GM18951 (cell line): ENCODE measurements at regions not wholly inside any gene's neighbourhood (a gene's known extent, or its start where the extent isn't known, plus 50 kb on each side); places are given as distances from the start of the nearest gene placed in this dataset.

ENCODE experiments used
- POLR2A ChIP-seq: IDR thresholded peaks from 4 replicates; pipeline ENCODE4 v1.6.1; 2011; ENCODE audit warnings: mild to moderate bottlenecking; ENCODE audit not compliant: insufficient read length, insufficient read depth; ENCODE audit errors: extremely low read depth
- in situ Hi-C: fragments of 300-500 bp; cut with MboI; formaldehyde crosslinking; loops from one replicate; pipeline ENCODE4 v1.12.0; 2022; ENCODE audit warnings: low sequenced_read_pairs, mixed read lengths, inconsistent platforms; ENCODE audit not compliant: unreplicated experiment

DNA sequence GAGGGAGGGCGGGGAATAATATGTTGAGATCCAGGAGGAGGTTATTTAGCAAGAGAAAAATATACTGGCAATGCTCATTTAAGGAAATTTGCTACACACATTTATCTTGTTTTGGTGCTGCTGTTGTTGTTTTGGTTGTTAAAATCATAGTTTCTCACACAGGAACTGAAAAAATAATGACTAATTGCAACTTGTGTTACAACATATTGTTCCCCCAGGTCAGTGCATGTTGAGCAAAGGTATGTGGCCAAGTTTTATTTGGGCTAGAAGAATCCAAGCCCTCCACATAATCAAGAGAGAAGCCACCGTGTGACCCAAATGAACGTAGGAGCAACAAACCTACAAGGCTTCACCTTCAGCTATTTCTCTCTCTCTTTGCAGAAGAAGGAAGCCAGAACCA, 220.3 kb upstream of the DAPK1 start:
- TF ChIP-seq POLR2A = no peak
- in situ Hi-C loops = no loop called here

DNA sequence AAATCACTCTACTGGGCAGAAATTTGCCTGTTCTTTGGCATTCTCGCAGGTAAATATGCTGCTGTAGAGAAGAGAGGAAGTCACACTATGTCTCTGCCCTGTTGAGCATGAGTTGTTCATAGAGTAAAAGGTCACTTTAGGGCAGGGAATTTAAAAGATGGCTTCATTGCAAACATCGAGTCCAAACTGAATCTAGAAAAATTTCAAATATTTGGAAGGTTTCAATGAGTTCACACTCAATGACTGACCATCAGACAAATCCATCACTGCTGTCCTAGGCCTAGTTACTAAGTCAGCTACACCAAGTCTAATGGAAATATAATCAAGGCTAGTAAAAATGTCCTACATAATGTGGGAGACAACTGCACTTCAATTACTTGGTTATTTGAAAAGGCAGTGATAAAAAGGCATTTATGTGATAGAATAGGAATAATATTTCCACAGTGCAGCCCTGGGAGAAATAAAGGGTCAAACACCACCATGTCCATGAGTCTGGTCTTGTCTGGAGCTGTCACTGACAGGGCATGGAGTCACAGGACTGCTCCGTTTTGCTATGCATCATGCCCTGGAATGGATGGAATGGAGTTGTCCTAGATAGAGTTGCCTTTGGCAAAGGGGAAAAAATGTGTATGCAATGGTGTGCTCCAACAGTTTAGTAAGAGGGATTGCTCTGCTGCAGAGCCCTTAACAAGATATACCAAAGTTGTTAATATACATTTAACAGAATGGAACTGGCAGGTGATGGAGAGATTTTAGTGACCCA, 218.5 kb upstream of the DAPK1 start:
- TF ChIP-seq POLR2A = no peak
- in situ Hi-C loops = no loop called here

DNA sequence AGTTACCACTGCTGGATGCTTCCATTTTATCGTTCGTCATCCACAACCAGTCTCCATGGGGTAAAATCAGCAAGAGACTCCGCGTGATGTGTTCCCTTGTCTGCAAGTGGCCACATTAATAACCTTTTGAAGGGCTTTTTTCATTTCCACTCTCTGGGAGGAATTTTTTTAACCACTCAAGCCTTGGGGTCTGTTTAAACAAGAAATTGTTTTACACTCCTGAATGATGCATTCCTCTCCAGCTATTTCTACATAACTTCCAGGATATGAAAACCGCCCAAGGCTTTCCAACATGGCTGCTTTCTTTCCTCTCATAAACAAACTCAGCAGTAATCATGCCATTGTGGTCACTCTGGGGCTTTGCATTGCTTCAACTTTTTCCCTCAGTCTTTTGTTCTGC, 217.2 kb upstream of the DAPK1 start:
- in situ Hi-C loops = no loop called here
- no peak for TF ChIP-seq POLR2A

DNA sequence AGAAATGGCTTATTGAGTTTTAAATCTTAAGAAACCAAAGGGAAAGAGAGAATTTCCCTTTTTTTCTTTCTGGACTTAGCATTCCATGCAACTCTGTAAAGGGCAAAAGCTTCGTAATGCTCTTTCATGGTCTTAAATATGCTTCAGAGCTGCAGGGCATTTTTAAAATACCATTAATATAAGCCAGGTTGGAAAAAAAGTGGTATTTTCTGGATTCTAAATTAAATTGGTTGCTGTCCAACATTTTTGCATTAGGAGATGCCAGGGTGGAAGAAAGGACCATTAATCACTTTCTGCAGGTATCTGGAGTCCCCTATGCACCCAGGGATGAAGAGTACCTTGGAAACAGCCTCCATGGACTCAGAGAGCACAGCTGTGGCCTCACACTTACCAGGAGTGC, 215.1 kb upstream of the DAPK1 start:
- in situ Hi-C loops = no loop called here
- TF ChIP-seq POLR2A = no peak

DNA sequence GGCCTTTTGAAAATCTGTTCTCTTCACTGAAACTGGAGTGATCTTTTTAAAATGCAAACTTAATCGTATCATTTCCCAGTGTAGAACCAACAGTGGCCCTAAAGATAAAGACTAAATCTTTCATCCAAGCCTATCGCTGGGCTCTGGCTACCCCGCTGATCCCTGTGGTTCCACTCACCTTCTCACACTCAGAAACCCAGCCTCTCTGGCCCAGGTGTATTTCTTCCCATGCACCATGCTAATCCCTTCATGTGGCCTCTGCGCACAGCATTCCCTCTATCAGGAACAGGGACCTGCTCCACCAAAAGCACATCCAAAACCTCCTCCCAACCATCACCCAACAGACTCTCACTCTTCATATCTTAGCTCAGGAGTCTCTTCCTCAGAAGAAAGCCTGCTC, 214.1 kb upstream of the DAPK1 start:
- no peak for TF ChIP-seq POLR2A
- in situ Hi-C loops = no loop called here

DNA sequence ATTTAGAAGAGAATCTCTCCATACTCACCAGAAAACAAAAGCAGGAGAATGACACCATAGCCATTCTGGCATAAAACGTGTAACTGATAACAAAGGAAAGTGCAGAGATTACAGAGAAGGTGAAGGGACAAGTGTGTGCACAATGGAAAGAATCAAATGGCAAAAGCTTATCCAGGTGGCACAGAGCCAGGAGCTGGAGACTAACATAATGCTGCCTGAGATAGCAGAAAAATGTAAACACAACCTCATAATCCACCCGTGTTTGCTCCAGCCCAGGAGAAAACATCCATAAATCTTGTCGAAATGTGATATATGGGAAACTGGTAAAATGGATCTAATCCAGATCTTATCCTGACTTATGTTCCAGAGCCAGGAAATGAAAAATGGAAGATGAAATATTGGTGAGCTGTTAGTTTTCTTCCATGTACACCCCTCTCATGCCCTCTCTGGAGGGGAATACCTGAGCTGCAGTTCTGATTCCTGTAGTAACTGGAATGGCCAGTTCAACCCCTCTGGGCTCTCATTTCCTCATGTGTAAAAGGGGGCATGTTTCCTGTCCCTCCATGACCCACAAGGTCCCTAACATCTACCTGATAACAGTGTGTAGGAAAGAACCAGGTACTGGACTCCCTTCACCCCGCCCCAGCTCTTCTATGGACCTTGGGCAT, 212.3 kb upstream of the DAPK1 start:
- in situ Hi-C loops = no loop called here
- no peak for TF ChIP-seq POLR2A

DNA sequence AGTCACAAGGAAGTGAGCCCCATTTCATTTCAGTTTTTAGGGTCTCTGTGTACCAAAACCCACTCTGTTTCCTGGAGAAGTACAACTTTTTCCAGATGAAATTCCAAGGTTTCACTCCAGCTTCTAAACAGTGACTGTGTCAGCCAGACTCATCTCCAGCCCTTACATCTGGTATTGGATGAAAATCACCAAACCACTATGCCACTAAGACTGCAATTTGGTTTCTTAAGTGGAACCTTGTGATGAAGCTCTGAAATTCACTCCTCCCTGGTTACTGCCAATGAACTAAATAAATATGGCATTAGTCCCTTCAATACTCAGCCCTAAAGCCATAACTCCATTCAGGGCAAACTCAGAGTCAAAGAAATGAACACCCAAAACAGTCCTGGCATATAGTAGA, 211.2 kb upstream of the DAPK1 start:
- in situ Hi-C loops = no loop called here

DNA sequence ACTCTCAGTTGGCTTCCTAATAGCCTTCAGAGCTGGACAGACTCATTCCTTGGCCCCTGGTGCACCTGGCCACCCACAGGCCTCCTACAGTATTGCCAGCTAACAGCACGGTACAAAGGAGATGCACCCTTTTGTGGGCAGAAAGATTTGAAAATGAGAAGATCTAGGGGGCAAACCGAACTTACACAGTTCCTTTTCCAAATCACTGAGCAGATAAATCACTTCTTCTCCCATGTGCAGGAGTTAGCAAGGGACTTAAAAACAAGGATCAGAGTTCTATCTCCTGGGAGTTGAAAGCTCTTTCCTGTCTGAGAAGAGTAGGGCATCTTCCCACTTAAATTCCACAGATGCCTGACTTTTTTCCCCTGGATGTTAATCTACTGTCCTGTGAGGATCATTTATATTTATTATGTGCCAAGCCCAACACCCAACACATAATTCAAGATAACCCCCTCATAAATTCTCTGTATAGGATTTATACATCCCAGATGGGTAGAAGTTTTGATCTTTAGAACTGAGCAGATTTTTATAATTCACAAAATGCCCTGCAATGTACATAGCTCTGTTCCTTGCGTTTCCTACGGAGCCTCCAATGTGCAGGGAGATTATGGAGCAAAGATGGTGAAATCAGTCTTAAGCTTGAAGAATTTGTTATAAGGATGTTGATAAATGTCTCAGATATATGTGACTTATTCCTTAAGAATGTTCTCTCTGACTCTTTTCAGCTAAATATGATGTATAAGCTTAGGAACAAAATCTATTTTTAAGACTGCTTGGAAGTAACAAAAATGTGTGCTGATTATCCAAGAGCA, 207.2 kb upstream of the DAPK1 start:
- in situ Hi-C loops = no loop called here
- TF ChIP-seq POLR2A = no peak

More for the DNA sequence above, 211.2 kb upstream of the DAPK1 start:
- no peak for TF ChIP-seq POLR2A

DNA sequence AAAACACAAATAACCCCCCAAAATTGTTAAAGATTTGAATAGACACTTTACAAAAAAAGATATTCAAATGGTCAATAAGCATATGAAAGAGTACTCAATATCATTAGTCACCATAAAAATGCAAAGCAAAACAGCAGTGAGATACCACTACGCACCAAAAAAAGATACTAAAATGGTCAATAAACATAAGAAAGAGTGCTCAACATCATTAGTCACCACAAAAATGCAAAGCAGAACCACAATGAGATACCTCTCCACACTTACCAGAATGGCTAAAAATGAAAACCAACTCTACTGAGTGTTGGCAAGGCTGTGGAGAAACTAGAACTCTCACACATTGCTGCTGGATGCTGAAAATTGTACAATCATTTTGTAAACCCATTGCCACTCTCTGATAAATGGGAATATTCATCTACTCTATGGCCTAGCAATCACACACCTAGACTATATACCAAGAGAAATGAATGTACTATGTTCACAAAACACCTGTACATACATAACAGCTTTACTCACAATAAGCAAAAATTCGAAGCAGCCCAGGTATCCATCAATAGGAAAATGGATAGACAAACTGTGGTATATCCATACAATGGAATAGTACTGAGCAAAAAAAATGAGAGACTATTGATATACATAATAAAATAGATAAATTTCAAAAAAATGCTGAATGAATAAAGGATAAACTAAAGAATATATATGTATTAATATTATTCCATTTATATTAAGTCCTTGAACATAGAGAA, 205.0 kb upstream of the DAPK1 start:
- no peak for TF ChIP-seq POLR2A
- in situ Hi-C loops = no loop called here

DNA sequence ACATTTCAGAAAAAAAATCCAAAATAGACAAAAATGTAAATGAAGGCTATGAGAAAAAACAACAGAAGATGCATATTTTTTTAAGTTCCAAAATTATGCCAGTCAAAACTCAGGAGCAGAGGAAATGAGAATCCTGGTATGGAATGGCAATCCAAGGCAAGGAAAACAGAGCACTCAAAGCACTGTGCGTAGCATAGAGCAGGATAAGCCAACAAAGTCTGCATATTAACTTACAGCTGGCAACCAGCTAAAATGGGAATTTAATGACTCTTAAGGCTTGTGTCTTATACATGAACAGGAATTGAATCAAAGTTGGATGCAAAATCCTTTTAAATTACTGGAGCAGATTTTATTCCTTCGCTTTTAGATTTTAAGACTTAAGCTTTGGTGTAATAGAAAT, 203.5 kb upstream of the DAPK1 start:
- in situ Hi-C loops = no loop called here
- TF ChIP-seq POLR2A = no peak

DNA sequence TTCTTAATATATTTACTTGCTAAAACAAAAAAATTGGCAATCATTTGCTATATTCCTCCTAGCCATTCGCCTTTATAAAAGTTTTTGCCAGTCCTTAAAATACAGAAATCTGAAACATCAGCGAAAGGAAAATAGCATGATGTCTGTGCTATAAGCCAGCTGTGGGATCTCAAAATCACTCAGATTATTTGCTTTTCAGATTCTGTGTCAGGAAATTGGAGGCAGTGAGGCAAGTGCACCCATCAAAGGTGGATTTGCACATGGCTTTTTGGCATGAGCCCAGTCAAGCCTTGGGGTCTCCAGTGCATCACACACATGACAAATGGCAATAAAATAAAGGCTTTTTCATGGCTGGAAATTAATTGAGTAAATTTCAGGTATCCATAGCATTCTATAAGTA, 196.8 kb upstream of the DAPK1 start:
- no peak for TF ChIP-seq POLR2A
- in situ Hi-C loops = loop anchor here (25.0 kb wide), 1 partner anchor 864 kb away; no protein-coding TSS in a partner anchor

DNA sequence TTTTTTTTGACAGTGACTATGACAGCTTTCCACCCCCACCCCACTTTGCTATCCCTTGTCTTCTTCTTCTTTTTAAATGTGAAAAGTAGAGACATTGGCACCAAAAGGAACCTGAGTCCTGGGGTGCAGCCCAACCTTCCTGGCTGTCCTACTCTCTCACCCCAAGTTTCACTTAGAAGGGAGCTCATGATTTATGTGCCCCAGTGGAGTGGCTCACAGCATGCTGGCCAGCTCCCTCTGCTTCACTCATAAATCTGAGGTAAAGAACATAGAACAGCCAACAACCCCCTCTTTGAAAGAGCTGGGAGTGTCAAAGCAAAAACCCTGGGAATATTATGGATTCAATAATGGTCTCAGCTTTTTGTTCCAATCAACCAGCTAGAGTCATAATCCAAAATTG, 196.3 kb upstream of the DAPK1 start:
- in situ Hi-C loops = loop anchor here (25.0 kb wide), 1 partner anchor 864 kb away; no protein-coding TSS in a partner anchor
- TF ChIP-seq POLR2A = no peak

DNA sequence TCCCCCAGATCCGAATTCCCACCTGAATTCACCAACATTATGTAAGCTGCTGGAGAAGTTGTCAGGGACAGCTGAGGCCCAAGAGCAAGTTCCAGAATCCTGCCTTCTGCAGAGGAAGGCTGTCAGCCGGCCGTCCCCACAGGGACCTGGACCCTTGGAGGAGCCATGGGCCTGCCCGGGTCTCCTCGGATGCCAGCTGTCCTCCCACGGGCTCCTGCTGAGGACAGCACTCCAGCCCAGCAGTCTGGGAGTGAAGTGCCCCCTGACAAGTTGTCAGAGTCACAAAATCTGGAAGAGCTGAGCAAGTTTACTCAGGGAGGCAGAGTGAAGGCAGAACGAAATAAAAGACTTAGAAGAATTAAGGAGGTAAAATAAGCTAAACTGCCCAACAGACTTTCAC, 192.5 kb upstream of the DAPK1 start:
- no peak for TF ChIP-seq POLR2A
- in situ Hi-C loops = loop anchor here (25.0 kb wide), 1 partner anchor 868 kb away; no protein-coding TSS in a partner anchor

DNA sequence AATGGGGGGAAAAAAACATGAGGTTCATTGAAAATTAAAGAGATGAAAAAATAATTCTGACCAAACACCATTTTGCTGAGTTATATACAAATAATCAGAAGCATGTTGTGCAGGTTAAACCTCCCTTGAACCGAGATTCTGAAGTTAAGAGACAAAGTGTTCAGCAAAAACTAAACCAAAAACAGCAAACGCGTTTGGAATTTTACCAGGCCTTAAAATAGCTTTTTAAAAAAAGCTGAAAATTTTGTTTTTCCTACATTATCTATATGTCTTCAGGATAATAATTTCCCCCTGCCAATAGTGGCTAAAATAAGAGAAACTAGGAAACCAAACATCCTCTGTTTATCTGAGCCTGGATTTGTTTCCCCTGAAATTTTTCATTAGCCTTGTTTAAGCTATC, 191.7 kb upstream of the DAPK1 start:
- in situ Hi-C loops = loop anchor here (25.0 kb wide), 1 partner anchor 869 kb away; no protein-coding TSS in a partner anchor
- no peak for TF ChIP-seq POLR2A
